ENCODE measurements at regions not wholly inside any gene's neighbourhood (a gene's known extent, or its start where the extent isn't known, plus 50 kb on each side); places are given as distances from the start of the nearest gene placed in this dataset.

DNA sequence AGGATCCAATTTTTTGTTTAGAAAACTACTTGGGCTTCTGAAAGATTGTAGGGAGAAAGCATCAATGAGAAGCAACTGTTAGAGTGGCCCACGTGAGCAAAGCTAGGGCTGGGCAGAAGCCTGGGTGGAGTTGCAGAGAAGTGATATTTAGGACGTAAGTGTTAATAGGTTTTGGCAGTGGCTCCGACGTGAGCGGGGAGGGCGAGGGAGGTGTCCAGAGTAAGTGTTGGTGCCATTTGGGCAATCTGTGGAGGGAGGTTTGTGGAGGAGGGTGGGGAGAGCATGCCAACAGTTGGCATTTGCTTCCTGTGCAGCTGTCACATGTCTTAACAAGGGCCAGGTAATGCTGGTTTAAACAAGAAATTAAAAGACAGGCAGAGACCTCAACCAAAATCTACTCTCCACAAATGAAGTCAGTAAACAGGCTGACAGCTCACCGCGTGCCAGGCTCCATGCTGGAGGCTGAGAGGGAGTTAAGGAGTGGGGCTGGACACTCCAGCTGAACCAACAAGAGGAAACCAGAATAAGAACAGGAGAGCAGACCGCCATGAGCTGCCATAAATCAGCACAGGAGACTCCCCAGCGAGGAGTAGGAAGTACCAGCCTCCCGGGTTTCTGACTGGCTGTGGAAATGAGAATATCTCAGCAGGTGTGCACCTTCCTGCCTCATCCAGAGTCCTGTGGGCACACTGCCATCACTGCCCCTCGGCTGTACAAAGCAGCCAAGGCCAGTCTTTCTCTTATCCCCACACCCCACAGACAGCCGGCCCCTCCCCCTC, 232.6 kb downstream of the ABHD5 start:
- no peak overlapping the region for H3K4me3 ChIP-seq (replicated peaks; ENCODE audit: insufficient read depth, low read length)
- peaks cover 5% of the 10 kb centered on the region for H3K27me3 ChIP-seq (ENCODE audit: insufficient read depth, poor library complexity, severe bottlenecking)
- no peak for TF ChIP-seq POLR2AphosphoS5 (IDR thresholded peaks at IDR 0.05; ENCODE audit: low read depth)
- TF ChIP-seq, protein P1, sequence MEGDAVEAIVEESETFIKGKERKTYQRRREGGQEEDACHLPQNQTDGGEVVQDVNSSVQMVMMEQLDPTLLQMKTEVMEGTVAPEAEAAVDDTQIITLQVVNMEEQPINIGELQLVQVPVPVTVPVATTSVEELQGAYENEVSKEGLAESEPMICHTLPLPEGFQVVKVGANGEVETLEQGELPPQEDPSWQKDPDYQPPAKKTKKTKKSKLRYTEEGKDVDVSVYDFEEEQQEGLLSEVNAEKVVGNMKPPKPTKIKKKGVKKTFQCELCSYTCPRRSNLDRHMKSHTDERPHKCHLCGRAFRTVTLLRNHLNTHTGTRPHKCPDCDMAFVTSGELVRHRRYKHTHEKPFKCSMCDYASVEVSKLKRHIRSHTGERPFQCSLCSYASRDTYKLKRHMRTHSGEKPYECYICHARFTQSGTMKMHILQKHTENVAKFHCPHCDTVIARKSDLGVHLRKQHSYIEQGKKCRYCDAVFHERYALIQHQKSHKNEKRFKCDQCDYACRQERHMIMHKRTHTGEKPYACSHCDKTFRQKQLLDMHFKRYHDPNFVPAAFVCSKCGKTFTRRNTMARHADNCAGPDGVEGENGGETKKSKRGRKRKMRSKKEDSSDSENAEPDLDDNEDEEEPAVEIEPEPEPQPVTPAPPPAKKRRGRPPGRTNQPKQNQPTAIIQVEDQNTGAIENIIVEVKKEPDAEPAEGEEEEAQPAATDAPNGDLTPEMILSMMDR (IDR thresholded peaks at IDR 0.05; ENCODE audit: insufficient read depth, low read length) = no peak
- TF ChIP-seq SPI1 (IDR thresholded peaks at IDR 0.05; ENCODE audit: borderline replicate concordance, low read depth) = no peak
- no peak for TF ChIP-seq GABPA (IDR thresholded peaks at IDR 0.05; ENCODE audit: low read depth)
- TF ChIP-seq, protein P2, sequence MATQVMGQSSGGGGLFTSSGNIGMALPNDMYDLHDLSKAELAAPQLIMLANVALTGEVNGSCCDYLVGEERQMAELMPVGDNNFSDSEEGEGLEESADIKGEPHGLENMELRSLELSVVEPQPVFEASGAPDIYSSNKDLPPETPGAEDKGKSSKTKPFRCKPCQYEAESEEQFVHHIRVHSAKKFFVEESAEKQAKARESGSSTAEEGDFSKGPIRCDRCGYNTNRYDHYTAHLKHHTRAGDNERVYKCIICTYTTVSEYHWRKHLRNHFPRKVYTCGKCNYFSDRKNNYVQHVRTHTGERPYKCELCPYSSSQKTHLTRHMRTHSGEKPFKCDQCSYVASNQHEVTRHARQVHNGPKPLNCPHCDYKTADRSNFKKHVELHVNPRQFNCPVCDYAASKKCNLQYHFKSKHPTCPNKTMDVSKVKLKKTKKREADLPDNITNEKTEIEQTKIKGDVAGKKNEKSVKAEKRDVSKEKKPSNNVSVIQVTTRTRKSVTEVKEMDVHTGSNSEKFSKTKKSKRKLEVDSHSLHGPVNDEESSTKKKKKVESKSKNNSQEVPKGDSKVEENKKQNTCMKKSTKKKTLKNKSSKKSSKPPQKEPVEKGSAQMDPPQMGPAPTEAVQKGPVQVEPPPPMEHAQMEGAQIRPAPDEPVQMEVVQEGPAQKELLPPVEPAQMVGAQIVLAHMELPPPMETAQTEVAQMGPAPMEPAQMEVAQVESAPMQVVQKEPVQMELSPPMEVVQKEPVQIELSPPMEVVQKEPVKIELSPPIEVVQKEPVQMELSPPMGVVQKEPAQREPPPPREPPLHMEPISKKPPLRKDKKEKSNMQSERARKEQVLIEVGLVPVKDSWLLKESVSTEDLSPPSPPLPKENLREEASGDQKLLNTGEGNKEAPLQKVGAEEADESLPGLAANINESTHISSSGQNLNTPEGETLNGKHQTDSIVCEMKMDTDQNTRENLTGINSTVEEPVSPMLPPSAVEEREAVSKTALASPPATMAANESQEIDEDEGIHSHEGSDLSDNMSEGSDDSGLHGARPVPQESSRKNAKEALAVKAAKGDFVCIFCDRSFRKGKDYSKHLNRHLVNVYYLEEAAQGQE (IDR thresholded peaks at IDR 0.05; ENCODE audit: insufficient replicate concordance, low read depth) = no peak
- no peak overlapping the region for H3K27ac ChIP-seq (replicated peaks)
- no peak for DNase-seq (ENCODE audit: low read depth in 1 of 2, low spot score in 1 of 2)

GRCh38 chr3:43926055-43926454, 235.3 kb downstream of the ABHD5 start:
- DNase-seq (ENCODE audit: low read depth in 1 of 2, low spot score in 1 of 2) = no peak
- Histone ChIP-seq H3K27me3 (ENCODE audit: insufficient read depth, poor library complexity, severe bottlenecking) (peaks cover 3% of the 10 kb centered on the region), H3K27ac (replicated peaks) (no peak overlapping the region), H3K4me3 (replicated peaks; ENCODE audit: insufficient read depth, low read length) (no peak overlapping the region)
- TF ChIP-seq GABPA (IDR thresholded peaks at IDR 0.05; ENCODE audit: low read depth) (no peak), POLR2AphosphoS5 (IDR thresholded peaks at IDR 0.05; ENCODE audit: low read depth) (no peak), SPI1 (IDR thresholded peaks at IDR 0.05; ENCODE audit: borderline replicate concordance, low read depth) (no peak)
- TF ChIP-seq, protein P1 (IDR thresholded peaks at IDR 0.05; ENCODE audit: insufficient read depth, low read length) = no peak
- TF ChIP-seq, protein P2 (IDR thresholded peaks at IDR 0.05; ENCODE audit: insufficient replicate concordance, low read depth) = no peak

DNA sequence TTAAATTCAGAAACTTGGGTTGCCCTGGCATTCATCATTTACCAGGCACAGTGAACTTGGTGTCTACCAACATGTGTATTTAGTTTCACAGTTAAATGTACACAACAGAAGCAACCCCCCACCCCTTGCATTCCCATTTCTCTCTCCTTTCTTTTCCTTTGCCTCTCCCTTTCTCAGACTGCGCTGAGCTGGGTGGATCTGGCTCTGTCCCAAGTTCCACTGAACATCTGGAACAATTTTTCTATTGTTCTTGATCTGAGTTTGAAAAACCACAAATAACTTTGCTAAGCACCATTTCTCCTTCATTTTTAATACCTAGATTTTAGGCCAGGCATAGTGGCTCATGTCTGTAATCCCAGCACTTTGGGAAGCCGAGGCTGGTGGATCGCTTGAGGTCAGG, 242.2 kb downstream of the ABHD5 start:
- DNase-seq (ENCODE audit: low read depth in 1 of 2, low spot score in 1 of 2) = no peak
- Histone ChIP-seq H3K4me3 (replicated peaks; ENCODE audit: insufficient read depth, low read length) (no peak overlapping the region), H3K27me3 (ENCODE audit: insufficient read depth, poor library complexity, severe bottlenecking) (no peaks in the 10 kb centered on the region), H3K27ac (replicated peaks) (no peak overlapping the region)
- TF ChIP-seq, protein P1 (IDR thresholded peaks at IDR 0.05; ENCODE audit: insufficient read depth, low read length) = no peak
- TF ChIP-seq, protein P2 (IDR thresholded peaks at IDR 0.05; ENCODE audit: insufficient replicate concordance, low read depth) = no peak
- TF ChIP-seq SPI1 (IDR thresholded peaks at IDR 0.05; ENCODE audit: borderline replicate concordance, low read depth) (no peak), GABPA (IDR thresholded peaks at IDR 0.05; ENCODE audit: low read depth) (no peak), POLR2AphosphoS5 (IDR thresholded peaks at IDR 0.05; ENCODE audit: low read depth) (no peak)

Measured in HL-60 (cell line).